SU-DHL-6 (cell line): ENCODE measurements at regions not wholly inside any gene's neighbourhood (a gene's known extent, or its start where the extent isn't known, plus 50 kb on each side); places are given as distances from the start of the nearest gene placed in this dataset.

Experiments used
- EZH2phosphoT487 ChIP-seq: fragments of 200-600 bp; sonication (generic), shearing (Covaris generic); conservative IDR thresholded peaks from 2 replicates; pipeline ENCODE4 v1.6.1; 2018; ENCODE audit warnings: mild to moderate bottlenecking, antibody characterized with exemption, low read length, moderate library complexity, mixed read lengths
- TF ChIP-seq, protein P1 (sequence below): fragments of 200-600 bp; sonication (generic); IDR thresholded peaks from one replicate; pipeline ENCODE4 v1.5.1; 2017; ENCODE audit warnings: antibody characterized with exemption, mild to moderate bottlenecking, low read length, moderate library complexity; ENCODE audit not compliant: insufficient read depth, poor library complexity, severe bottlenecking

DNA sequence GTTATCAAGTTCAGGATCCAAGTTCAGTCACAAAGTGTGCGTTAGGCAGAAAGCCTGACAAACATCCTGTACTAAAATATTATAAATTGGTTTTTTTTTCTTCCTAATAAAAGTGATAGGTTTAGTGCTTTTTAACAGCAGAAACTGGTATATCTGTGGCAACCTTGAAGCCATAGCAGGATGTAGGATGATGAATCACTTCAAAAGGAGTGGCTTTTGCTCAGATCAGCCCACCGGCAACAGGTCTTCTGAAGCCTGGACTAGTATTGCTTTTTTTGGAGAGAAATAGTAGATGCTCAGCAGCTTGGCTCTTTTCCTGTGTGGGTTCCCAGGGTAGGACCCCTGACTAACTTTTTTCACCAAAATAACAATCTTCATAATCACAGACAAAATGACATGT lies 190.8 kb downstream of the EPM2A start:
- TF ChIP-seq, protein P1, sequence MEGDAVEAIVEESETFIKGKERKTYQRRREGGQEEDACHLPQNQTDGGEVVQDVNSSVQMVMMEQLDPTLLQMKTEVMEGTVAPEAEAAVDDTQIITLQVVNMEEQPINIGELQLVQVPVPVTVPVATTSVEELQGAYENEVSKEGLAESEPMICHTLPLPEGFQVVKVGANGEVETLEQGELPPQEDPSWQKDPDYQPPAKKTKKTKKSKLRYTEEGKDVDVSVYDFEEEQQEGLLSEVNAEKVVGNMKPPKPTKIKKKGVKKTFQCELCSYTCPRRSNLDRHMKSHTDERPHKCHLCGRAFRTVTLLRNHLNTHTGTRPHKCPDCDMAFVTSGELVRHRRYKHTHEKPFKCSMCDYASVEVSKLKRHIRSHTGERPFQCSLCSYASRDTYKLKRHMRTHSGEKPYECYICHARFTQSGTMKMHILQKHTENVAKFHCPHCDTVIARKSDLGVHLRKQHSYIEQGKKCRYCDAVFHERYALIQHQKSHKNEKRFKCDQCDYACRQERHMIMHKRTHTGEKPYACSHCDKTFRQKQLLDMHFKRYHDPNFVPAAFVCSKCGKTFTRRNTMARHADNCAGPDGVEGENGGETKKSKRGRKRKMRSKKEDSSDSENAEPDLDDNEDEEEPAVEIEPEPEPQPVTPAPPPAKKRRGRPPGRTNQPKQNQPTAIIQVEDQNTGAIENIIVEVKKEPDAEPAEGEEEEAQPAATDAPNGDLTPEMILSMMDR = no peak
- TF ChIP-seq EZH2phosphoT487 = no peak
